CD4-positive, alpha-beta T cell (primary cell): ENCODE measurements at regions not wholly inside any gene's neighbourhood (a gene's known extent, or its start where the extent isn't known, plus 50 kb on each side); places are given as distances from the start of the nearest gene placed in this dataset.

Source experiments
- ATAC-seq: fragments of 200-7000 bp; cut with Tn5 transposase; one replicate; pipeline ENCODE4 v1.10.0; 2022; ENCODE audit warnings: mild to moderate bottlenecking; ENCODE audit not compliant: poor library complexity
- CTCF ChIA-PET: fragments of 350-600 bp; sonication (Branson Sonifier 250); formaldehyde crosslinking; loops from one replicate; lab custom pipeline; 2021; ENCODE audit warnings: antibody characterized with exemption, inconsistent platforms; lab: Charles Lee
- POLR2A ChIA-PET: fragments of 350-600 bp; sonication (Branson Sonifier 250); formaldehyde crosslinking; loops from one replicate; lab custom pipeline; 2021; ENCODE audit warnings: antibody characterized with exemption, inconsistent platforms; lab: Charles Lee
- DNase-seq, 14 experiments: peaks; one replicate each; pipeline ENCODE4 v3.0.0-alpha.2; 2013 to 2020; ENCODE audit warnings: mixed read lengths in 2 of 14
- H3K27ac ChIP-seq, 2 donors: one replicate each; pipeline versions ENCODE4 v1.5.1 to v1.7.0; 2013; ENCODE audit warnings: low read length in 2 of 2, low read depth in 1 of 2, mild to moderate bottlenecking in 1 of 2
- H3K27me3 ChIP-seq, 2 experiments: 1 replicate in 1 of 2; 2 replicates in 1 of 2; pipeline versions ENCODE4 v1.6.1 to v1.7.0; 2013; ENCODE audit warnings: low read length in 2 of 2, control low read depth in 1 of 2, mild to moderate bottlenecking in 1 of 2, moderate library complexity in 1 of 2; ENCODE audit not compliant: insufficient read depth in 2 of 2, control insufficient read depth in 1 of 2
- H3K36me3 ChIP-seq: one replicate; pipeline ENCODE4 v1.6.1; 2013; ENCODE audit warnings: low read length, control low read depth; ENCODE audit not compliant: insufficient read depth
- H3K4me1 ChIP-seq: one replicate; pipeline ENCODE4 v1.6.1; 2013; ENCODE audit warnings: low read length, control low read depth; ENCODE audit not compliant: insufficient read depth
- H3K4me3 ChIP-seq: one replicate; pipeline ENCODE4 v1.5.1; 2013; ENCODE audit warnings: mild to moderate bottlenecking, low read length, moderate library complexity
- H3K9me3 ChIP-seq, 2 experiments: 1 replicate in 1 of 2; 2 replicates in 1 of 2; pipeline versions ENCODE4 v1.6.1 to v1.7.0; 2013; ENCODE audit warnings: low read length in 2 of 2, mild to moderate bottlenecking in 2 of 2, control low read depth in 1 of 2, moderate library complexity in 1 of 2; ENCODE audit not compliant: control insufficient read depth in 1 of 2, insufficient read depth in 1 of 2
- H3K27ac Mint-ChIP-seq: one replicate; pipeline ENCODE4 v1.8.0; 2020; ENCODE audit warnings: mixed read lengths
- H3K27me3 Mint-ChIP-seq: one replicate; pipeline ENCODE4 v1.8.0; 2021; ENCODE audit warnings: mixed read lengths
- H3K36me3 Mint-ChIP-seq: one replicate; pipeline ENCODE4 v1.8.0; 2021; ENCODE audit warnings: low read depth, mixed read lengths
- H3K4me1 Mint-ChIP-seq: one replicate; pipeline ENCODE4 v1.8.0; 2021; ENCODE audit warnings: low read depth, mixed read lengths
- H3K4me3 Mint-ChIP-seq: one replicate; pipeline ENCODE4 v1.8.0; 2020; ENCODE audit warnings: mild to moderate bottlenecking, mixed read lengths
- H3K9me3 Mint-ChIP-seq: one replicate; pipeline ENCODE4 v1.8.0; 2020; ENCODE audit warnings: mixed read lengths
- intact Hi-C, 2 experiments: fragments of 100-400 bp; cut with DNase I in 1 of 2; cut with micrococcal nuclease in 1 of 2; formaldehyde crosslinking; loops; one replicate each; pipeline versions ENCODE4 v1.15.1 to v1.9.0; 2023 to 2025; cut with DNase I, micrococcal nuclease
- TF ChIP-seq, protein P1 (sequence below): fragments of 200-600 bp; IDR thresholded peaks from one replicate; pipeline ENCODE4 v1.8.0; 2022; ENCODE audit warnings: antibody characterized with exemption, mild to moderate bottlenecking

DNA sequence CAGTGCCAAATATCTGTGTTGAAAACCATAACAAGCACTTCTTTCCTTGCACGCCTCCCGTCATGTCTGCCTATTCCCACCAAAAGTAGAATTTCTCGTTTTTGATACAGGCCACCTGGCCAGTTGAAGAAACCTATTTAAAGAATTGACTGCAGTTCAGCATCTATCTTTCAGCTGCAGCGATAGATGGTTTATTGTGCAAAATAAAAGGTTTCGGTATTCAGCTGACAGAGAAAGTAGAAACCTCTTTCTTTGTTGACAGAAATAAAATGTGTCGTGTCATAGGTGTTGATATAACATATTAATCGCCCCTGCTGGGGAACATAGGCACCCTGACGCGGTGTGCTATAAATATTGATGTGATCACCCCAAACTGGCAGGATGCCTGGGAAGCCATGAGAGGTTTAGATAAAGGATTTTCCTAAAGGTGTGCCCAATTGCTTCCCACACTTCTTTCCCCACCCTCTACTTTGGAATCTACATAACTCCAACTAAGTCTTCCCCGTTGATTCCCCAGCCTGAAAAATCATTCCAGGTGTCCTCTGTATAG is 570.4 kb downstream of the CCDC85A start:
- Histone ChIP-seq H3K4me3 (no peak overlapping the region), H3K27ac (no peak overlapping the region), H3K4me1 (no peaks in the 10 kb centered on the region), H3K9me3 (no peaks in the 10 kb centered on the region), H3K36me3 (no peaks in the 10 kb centered on the region), H3K27me3 (no peaks in the 10 kb centered on the region)
- Mint-ChIP-seq H3K4me3 (no peak overlapping the region), H3K27ac (no peak overlapping the region), H3K4me1 (no peaks in the 10 kb centered on the region), H3K27me3 (no peaks in the 10 kb centered on the region), H3K9me3 (peaks cover 9% of the 10 kb centered on the region), H3K36me3 (no peaks in the 10 kb centered on the region)
- TF ChIP-seq, protein P1, sequence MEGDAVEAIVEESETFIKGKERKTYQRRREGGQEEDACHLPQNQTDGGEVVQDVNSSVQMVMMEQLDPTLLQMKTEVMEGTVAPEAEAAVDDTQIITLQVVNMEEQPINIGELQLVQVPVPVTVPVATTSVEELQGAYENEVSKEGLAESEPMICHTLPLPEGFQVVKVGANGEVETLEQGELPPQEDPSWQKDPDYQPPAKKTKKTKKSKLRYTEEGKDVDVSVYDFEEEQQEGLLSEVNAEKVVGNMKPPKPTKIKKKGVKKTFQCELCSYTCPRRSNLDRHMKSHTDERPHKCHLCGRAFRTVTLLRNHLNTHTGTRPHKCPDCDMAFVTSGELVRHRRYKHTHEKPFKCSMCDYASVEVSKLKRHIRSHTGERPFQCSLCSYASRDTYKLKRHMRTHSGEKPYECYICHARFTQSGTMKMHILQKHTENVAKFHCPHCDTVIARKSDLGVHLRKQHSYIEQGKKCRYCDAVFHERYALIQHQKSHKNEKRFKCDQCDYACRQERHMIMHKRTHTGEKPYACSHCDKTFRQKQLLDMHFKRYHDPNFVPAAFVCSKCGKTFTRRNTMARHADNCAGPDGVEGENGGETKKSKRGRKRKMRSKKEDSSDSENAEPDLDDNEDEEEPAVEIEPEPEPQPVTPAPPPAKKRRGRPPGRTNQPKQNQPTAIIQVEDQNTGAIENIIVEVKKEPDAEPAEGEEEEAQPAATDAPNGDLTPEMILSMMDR, result no peak
- no peak for DNase-seq
- ATAC-seq, result no peak
- ChIA-PET POLR2A (no interaction called here), CTCF (no interaction called here)
- intact Hi-C loops, result no loop called here

DNA sequence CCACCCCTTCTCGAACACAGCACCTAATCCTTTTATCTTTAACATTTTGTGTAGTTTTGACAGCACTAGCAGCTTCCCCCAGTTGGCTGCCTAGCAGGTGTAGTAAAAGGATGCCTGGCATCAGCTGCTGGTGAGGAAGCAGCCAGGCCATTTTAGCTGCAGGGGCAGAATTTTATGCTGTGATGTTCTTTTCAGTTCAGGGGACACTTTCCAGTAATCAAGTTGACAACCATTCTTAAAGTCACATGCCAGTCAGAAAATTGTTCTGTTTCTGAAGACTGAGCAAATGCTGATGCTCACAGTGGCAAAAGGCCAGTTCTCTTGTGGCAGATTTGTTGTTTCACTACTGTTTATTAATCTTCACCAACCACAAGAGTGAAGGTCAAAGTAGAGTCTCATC is 570.8 kb downstream of the CCDC85A start:
- Histone ChIP-seq H3K4me3 (no peak overlapping the region), H3K36me3 (no peaks in the 10 kb centered on the region), H3K27ac (no peak overlapping the region), H3K4me1 (no peaks in the 10 kb centered on the region), H3K27me3 (no peaks in the 10 kb centered on the region), H3K9me3 (no peaks in the 10 kb centered on the region)
- no peaks in the 10 kb centered on the region for H3K27me3 Mint-ChIP-seq
- ChIA-PET CTCF (no interaction called here), POLR2A (no interaction called here)
- ATAC-seq (no peak), DNase-seq (no peak)
- H3K9me3 Mint-ChIP-seq, result peaks cover 9% of the 10 kb centered on the region
- intact Hi-C loops, result no loop called here
- H3K27ac Mint-ChIP-seq, result no peak overlapping the region
- no peaks in the 10 kb centered on the region for H3K4me1 Mint-ChIP-seq
- no peak overlapping the region for H3K4me3 Mint-ChIP-seq
- H3K36me3 Mint-ChIP-seq, result no peaks in the 10 kb centered on the region
- TF ChIP-seq, protein P1, result no peak

DNA sequence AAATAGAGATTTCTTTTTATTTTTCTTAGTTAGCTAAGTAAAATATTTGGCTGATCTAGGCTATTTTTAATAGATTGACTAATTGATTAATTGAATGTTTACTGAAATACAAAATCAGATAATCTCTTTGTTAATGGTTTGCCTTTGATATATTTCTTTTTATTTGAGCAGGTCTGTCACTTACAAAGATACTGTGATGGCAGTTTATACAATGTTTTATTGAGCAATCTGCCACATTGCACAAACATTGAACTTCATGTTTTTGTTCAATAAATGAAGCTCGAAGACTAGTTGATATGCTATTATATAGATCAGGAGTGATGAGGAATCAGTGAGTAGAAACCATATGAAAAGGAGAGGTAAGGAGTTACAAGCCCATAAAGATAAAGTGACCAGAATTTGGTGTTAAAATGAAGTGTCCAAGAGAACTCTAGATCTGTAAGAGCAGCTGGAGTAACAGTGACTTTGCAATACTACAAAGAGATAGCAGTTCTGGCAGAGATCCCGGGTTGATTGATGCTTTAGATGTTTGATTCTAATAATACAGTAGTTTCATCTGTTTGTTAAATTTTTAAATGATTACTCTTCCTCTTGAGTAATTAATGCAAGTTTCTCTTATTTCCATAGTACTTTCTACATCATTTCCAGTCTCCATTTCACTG is 574.2 kb downstream of the CCDC85A start:
- H3K27ac ChIP-seq, result no peak overlapping the region
- TF ChIP-seq, protein P1, result no peak
- no peaks in the 10 kb centered on the region for H3K4me1 Mint-ChIP-seq
- H3K9me3 ChIP-seq, result no peaks in the 10 kb centered on the region
- no peak for ATAC-seq
- ChIA-PET CTCF (no interaction called here), POLR2A (no interaction called here)
- intact Hi-C loops, result no loop called here
- H3K4me3 Mint-ChIP-seq, result no peak overlapping the region
- H3K27me3 Mint-ChIP-seq, result no peaks in the 10 kb centered on the region
- no peaks in the 10 kb centered on the region for H3K4me1 ChIP-seq
- no peaks in the 10 kb centered on the region for H3K36me3 Mint-ChIP-seq
- no peak overlapping the region for H3K4me3 ChIP-seq
- no peak overlapping the region for H3K27ac Mint-ChIP-seq
- no peaks in the 10 kb centered on the region for H3K27me3 ChIP-seq
- H3K36me3 ChIP-seq, result no peaks in the 10 kb centered on the region
- H3K9me3 Mint-ChIP-seq, result peaks cover 16% of the 10 kb centered on the region
- no peak for DNase-seq
